BJ (cell line): ENCODE measurements at regions not wholly inside any gene's neighbourhood (a gene's known extent, or its start where the extent isn't known, plus 50 kb on each side); places are given as distances from the start of the nearest gene placed in this dataset.

Experiments used
- CTCF ChIA-PET: fragments of 350-600 bp; formaldehyde crosslinking; extraction: SDS; loops from one replicate; lab custom pipeline; 2021; ENCODE audit warnings: antibody characterized with exemption, inconsistent platforms; lab: Yijun Ruan, JAX
- POLR2A ChIA-PET: fragments of 300-600 bp; sonication (Branson Sonifier 250); formaldehyde crosslinking; extraction: SDS; loops from one replicate; lab custom pipeline; 2021; ENCODE audit warnings: antibody characterized with exemption; lab: Charles Lee
- DNase-seq: peaks from one replicate; pipeline ENCODE4 v3.0.0-alpha.2; 2011; ENCODE audit warnings: low read depth
- H3K27me3 ChIP-seq: 2 replicates; pipeline ENCODE4 v1.6.0; 2011; ENCODE audit warnings: low read length; ENCODE audit not compliant: control insufficient read depth, insufficient read depth
- H3K36me3 ChIP-seq: 2 replicates; pipeline ENCODE4 v1.5.1; 2011; ENCODE audit warnings: low read length; ENCODE audit not compliant: control insufficient read depth, insufficient read depth
- H3K4me3 ChIP-seq: 2 replicates; pipeline ENCODE4 v1.5.1; 2011; ENCODE audit warnings: low read depth, mild to moderate bottlenecking, control low read depth, low read length
- TF ChIP-seq, protein P1 (sequence below): IDR thresholded peaks from 2 replicates; pipeline ENCODE4 v1.5.1; 2011; ENCODE audit warnings: low read depth, mild to moderate bottlenecking, control low read depth, inconsistent platforms, low read length, moderate library complexity; ENCODE audit not compliant: insufficient read depth

DNA sequence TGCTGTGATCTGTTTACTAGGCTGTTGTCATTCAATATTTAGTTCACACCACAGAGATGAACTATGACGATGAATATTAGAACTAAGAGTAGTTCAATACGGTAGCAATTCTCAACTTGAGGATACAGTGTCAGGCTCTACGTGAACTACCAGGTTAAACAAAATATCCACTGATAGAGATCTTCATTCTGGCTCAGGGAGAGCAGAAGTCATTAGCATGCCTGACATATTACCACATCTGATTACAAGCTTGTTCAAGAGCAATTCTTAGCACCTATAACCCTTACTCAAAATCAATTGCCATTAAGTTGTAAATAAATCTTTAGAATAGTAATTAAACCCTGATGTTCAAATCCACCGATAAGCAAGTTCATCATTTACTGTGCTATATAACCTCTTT is 207.2 kb downstream of the CHRM3 start:
- POLR2A ChIA-PET, result no interaction called here
- H3K4me3 ChIP-seq, result no peak overlapping the region
- TF ChIP-seq, protein P1, sequence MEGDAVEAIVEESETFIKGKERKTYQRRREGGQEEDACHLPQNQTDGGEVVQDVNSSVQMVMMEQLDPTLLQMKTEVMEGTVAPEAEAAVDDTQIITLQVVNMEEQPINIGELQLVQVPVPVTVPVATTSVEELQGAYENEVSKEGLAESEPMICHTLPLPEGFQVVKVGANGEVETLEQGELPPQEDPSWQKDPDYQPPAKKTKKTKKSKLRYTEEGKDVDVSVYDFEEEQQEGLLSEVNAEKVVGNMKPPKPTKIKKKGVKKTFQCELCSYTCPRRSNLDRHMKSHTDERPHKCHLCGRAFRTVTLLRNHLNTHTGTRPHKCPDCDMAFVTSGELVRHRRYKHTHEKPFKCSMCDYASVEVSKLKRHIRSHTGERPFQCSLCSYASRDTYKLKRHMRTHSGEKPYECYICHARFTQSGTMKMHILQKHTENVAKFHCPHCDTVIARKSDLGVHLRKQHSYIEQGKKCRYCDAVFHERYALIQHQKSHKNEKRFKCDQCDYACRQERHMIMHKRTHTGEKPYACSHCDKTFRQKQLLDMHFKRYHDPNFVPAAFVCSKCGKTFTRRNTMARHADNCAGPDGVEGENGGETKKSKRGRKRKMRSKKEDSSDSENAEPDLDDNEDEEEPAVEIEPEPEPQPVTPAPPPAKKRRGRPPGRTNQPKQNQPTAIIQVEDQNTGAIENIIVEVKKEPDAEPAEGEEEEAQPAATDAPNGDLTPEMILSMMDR, result no peak
- no peak for DNase-seq
- H3K36me3 ChIP-seq, result no peaks in the 10 kb centered on the region
- CTCF ChIA-PET, result interaction anchor here (0.6 kb wide), 1 partner anchor 1039 kb away, joined by 3 read pairs; no protein-coding TSS in a partner anchor
- no peaks in the 10 kb centered on the region for H3K27me3 ChIP-seq

DNA sequence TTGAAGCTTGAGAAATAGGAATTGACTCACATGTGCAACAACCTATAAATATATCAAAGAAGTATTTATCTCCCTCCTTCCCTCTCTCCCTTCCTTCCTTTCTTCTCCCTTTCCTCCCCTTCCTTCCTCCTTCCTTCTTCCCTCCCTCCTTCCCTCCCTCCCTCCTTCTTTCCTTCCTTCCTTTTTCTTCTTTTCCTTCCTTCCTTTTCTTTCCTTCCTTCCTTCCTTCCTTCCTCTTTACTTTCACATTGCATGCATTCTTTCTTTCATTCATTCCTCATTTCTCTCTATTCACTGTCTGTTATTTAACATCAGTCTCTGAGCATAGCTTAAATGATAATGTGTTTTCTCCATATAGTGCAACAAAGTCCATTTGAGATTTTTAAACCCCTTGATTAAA is 214.2 kb downstream of the CHRM3 start:
- H3K36me3 ChIP-seq, result no peaks in the 10 kb centered on the region
- no peak for DNase-seq
- ChIA-PET CTCF (no interaction called here), POLR2A (no interaction called here)
- TF ChIP-seq, protein P1, result no peak
- no peaks in the 10 kb centered on the region for H3K27me3 ChIP-seq
- H3K4me3 ChIP-seq, result no peak overlapping the region

DNA sequence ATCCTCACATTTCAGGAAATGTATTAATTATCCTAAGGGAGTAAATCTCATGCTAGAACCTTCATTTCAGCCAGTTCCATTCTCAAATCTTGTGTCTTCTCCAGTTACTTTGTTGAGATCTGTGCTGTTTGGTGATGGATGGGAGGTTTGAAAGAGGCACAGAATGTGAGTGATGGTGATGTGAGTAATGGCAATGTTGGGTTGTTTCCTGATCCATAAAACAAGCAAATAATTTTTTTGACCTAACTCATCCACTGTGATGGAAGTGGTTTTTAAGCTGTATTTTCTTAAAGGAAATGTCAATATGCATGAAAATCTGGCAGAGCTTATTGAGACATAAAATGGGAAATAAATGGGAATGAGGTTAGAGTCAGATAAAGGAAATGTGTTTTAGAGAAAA is 214.7 kb downstream of the CHRM3 start:
- POLR2A ChIA-PET, result no interaction called here
- CTCF ChIA-PET, result no interaction called here
- no peaks in the 10 kb centered on the region for H3K27me3 ChIP-seq

GRCh38 chr1:239603530-239603929 is 217.2 kb downstream of the CHRM3 start:
- ChIA-PET CTCF (interaction anchor here (0.6 kb wide), 1 partner anchor 345 kb away, joined by 3 read pairs; no protein-coding TSS in a partner anchor), POLR2A (no interaction called here)
- TF ChIP-seq, protein P1, result no peak
- no peak overlapping the region for H3K4me3 ChIP-seq
- no peaks in the 10 kb centered on the region for H3K36me3 ChIP-seq
- H3K27me3 ChIP-seq, result no peaks in the 10 kb centered on the region
- no peak for DNase-seq

More for the DNA sequence above, 214.7 kb downstream of the CHRM3 start:
- Histone ChIP-seq H3K4me3 (no peak overlapping the region), H3K36me3 (no peaks in the 10 kb centered on the region)
- no peak for DNase-seq
- TF ChIP-seq, protein P1, result no peak

- H3K27me3 ChIP-seq, result no peaks in the 10 kb centered on the region
- H3K36me3 ChIP-seq, result no peaks in the 10 kb centered on the region
- TF ChIP-seq, protein P1, result no peak
- POLR2A ChIA-PET, result no interaction called here
- DNase-seq, result no peak
- CTCF ChIA-PET, result no interaction called here
- H3K4me3 ChIP-seq, result no peak overlapping the region
Observed at GRCh38 chr1:239606850-239607400, 220.6 kb downstream of the CHRM3 start.
